Right forelimb (tissue), 1 donor: ENCODE measurements at regions not wholly inside any gene's neighbourhood (a gene's known extent, or its start where the extent isn't known, plus 50 kb on each side); places are given as distances from the start of the nearest gene placed in this dataset.
A peak's percentile ranks its signal among the peaks of the same experiment; 100 is the strongest.
"Not testable (repeated sequence)": the region's sequence is repeated elsewhere in the genome, so short reads cannot be mapped to it uniquely, and the experiment has no call there.

Experiments
- DNase-seq: peaks from one replicate; pipeline ENCODE4 v3.0.0-alpha.2; 2018

- no peak for DNase-seq
Measured at GRCh38 chr20:47972916-47973309, 187.6 kb upstream of the SULF2 start.

- DNase-seq: not testable (repeated sequence)
Measured at GRCh38 chr20:47972297-47972915, 187.1 kb upstream of the SULF2 start.

GRCh38 chr20:47971058-47971791 is 185.9 kb upstream of the SULF2 start:
- no peak for DNase-seq

GRCh38 chr20:47970282-47970903 is 185.1 kb upstream of the SULF2 start:
- no peak for DNase-seq

GRCh38 chr20:47969426-47969825 is 184.1 kb upstream of the SULF2 start:
- DNase-seq: no peak

- no peak for DNase-seq
Measured at GRCh38 chr20:47968541-47969310, 183.4 kb upstream of the SULF2 start.

GRCh38 chr20:47964149-47964548 is 178.9 kb upstream of the SULF2 start:
- no peak for DNase-seq

GRCh38 chr20:47963022-47963421 is 177.7 kb upstream of the SULF2 start:
- no peak for DNase-seq

- DNase-seq: no peak
Measured at GRCh38 chr20:47962286-47962963, 177.1 kb upstream of the SULF2 start.

GRCh38 chr20:47960769-47961541 is 175.7 kb upstream of the SULF2 start:
- no peak for DNase-seq

- no peak for DNase-seq
Measured at GRCh38 chr20:47960277-47960676, 175.0 kb upstream of the SULF2 start.

GRCh38 chr20:47957989-47958801 is 172.9 kb upstream of the SULF2 start:
- peak; percentile 63 for DNase-seq

GRCh38 chr20:47957135-47957534 is 171.9 kb upstream of the SULF2 start:
- DNase-seq: no peak

GRCh38 chr20:47956268-47956995 is 171.2 kb upstream of the SULF2 start:
- DNase-seq: peak; percentile 70

- DNase-seq: no peak
Measured at GRCh38 chr20:47953471-47953870, 168.2 kb upstream of the SULF2 start.

GRCh38 chr20:47952023-47952564 is 166.8 kb upstream of the SULF2 start:
- DNase-seq: no peak

- no peak for DNase-seq
Measured at GRCh38 chr20:47951521-47951971, 166.3 kb upstream of the SULF2 start.

GRCh38 chr20:47950913-47951283 is 165.6 kb upstream of the SULF2 start:
- no peak for DNase-seq

- DNase-seq: no peak
Measured at GRCh38 chr20:47950124-47950912, 165.0 kb upstream of the SULF2 start.
